OCI-LY7 (cell line): ENCODE measurements at regions not wholly inside any gene's neighbourhood (a gene's known extent, or its start where the extent isn't known, plus 50 kb on each side); places are given as distances from the start of the nearest gene placed in this dataset.

Source experiments
- BruUV-seq: library from RNA; stranded (reverse); fragments of 400-500 nt; replicated peaks from 2 replicates; lab custom pipeline; 2021; lab: Mats Ljungman, UMichigan
- CTCF ChIA-PET: fragments of 300-600 bp; sonication (Branson Sonifier 250); formaldehyde crosslinking; loops from one replicate; lab custom pipeline; 2022; ENCODE audit warnings: antibody characterized with exemption; ENCODE audit not compliant: unreplicated experiment; lab: Charles Lee
- POLR2A ChIA-PET: fragments of 300-600 bp; sonication (Branson Sonifier 250); formaldehyde crosslinking; loops from one replicate; lab custom pipeline; 2022; ENCODE audit warnings: antibody characterized with exemption; lab: Charles Lee
- DNase-seq: peaks from one replicate; pipeline ENCODE4 v3.0.0-alpha.2; 2015; ENCODE audit warnings: low spot score
- H2AFZ ChIP-seq: fragments of 200-600 bp; sonication (generic), shearing (Covaris generic); 2 replicates; pipeline ENCODE4 v1.6.1; 2014; ENCODE audit warnings: mild to moderate bottlenecking, antibody characterized with exemption, low read length, moderate library complexity
- H3K27ac ChIP-seq: fragments of 200-600 bp; sonication (generic); 2 replicates; pipeline ENCODE4 v1.5.1; 2014; ENCODE audit warnings: mixed run types, low read depth, mild to moderate bottlenecking, moderate library complexity, low read length, inconsistent platforms; ENCODE audit not compliant: poor library complexity, severe bottlenecking
- H3K36me3 ChIP-seq: fragments of 200-600 bp; sonication (generic); 2 replicates; pipeline ENCODE4 v1.6.1; 2014; ENCODE audit warnings: mild to moderate bottlenecking, antibody characterized with exemption, low read length, moderate library complexity, mixed read lengths; ENCODE audit not compliant: insufficient read depth
- H3K4me1 ChIP-seq: fragments of 200-600 bp; sonication (generic); 2 replicates; pipeline ENCODE4 v1.5.1; 2014; ENCODE audit warnings: mild to moderate bottlenecking, low read length; ENCODE audit not compliant: insufficient read depth, poor library complexity, severe bottlenecking
- H3K4me2 ChIP-seq: fragments of 200-600 bp; sonication (generic); 2 replicates; pipeline ENCODE4 v1.6.1; 2014; ENCODE audit warnings: mild to moderate bottlenecking, low read length
- H3K4me3 ChIP-seq: fragments of 200-600 bp; sonication (generic); 2 replicates; pipeline ENCODE4 v1.5.1; 2014; ENCODE audit warnings: mild to moderate bottlenecking, low read depth, low read length; ENCODE audit not compliant: poor library complexity, severe bottlenecking
- H3K79me2 ChIP-seq: fragments of 200-600 bp; sonication (generic); 2 replicates; pipeline ENCODE4 v1.6.1; 2016; ENCODE audit warnings: low read depth, mild to moderate bottlenecking, low read length, moderate library complexity, mixed read lengths; ENCODE audit not compliant: insufficient read depth
- H3K9me2 ChIP-seq: fragments of 200-600 bp; sonication (generic); 2 replicates; pipeline ENCODE4 v1.6.1; 2016; ENCODE audit warnings: mild to moderate bottlenecking, low read length, mixed read lengths; ENCODE audit not compliant: insufficient read depth
- H3K9me3 ChIP-seq: fragments of 200-600 bp; sonication (generic); 2 replicates; pipeline ENCODE4 v1.6.1; 2014; ENCODE audit warnings: mild to moderate bottlenecking, mixed run types, low read length, mixed read lengths
- H4K20me1 ChIP-seq: fragments of 200-600 bp; sonication (generic); 2 replicates; pipeline ENCODE4 v1.6.1; 2014; ENCODE audit warnings: mild to moderate bottlenecking, antibody characterized with exemption, low read length, moderate library complexity, mixed read lengths; ENCODE audit not compliant: insufficient read depth
- EZH2phosphoT487 ChIP-seq: fragments of 200-600 bp; sonication (generic); IDR thresholded peaks from 2 replicates; pipeline ENCODE4 v1.6.1; 2018; ENCODE audit warnings: low read depth, borderline replicate concordance, mild to moderate bottlenecking, mixed run types, antibody characterized with exemption, low read length, moderate library complexity, mixed read lengths
- intact Hi-C: fragments of 100-400 bp; cut with micrococcal nuclease; formaldehyde crosslinking; loops from one replicate; pipeline ENCODE4 v1.10.0; 2022; ENCODE audit not compliant: unreplicated experiment
- TF ChIP-seq, protein P1 (sequence below): fragments of 200-600 bp; sonication (generic); conservative IDR thresholded peaks from 2 replicates; pipeline ENCODE4 v1.5.1; 2014; ENCODE audit warnings: mild to moderate bottlenecking, antibody characterized with exemption, low read length, moderate library complexity, mixed read lengths

- intact Hi-C loops, result no loop called here
- POLR2A ChIA-PET, result interaction anchor here (0.6 kb wide), 1 partner anchor 575 kb away, joined by 3 read pairs; no protein-coding TSS in a partner anchor
- TF ChIP-seq EZH2phosphoT487, result no peak
- TF ChIP-seq, protein P1, sequence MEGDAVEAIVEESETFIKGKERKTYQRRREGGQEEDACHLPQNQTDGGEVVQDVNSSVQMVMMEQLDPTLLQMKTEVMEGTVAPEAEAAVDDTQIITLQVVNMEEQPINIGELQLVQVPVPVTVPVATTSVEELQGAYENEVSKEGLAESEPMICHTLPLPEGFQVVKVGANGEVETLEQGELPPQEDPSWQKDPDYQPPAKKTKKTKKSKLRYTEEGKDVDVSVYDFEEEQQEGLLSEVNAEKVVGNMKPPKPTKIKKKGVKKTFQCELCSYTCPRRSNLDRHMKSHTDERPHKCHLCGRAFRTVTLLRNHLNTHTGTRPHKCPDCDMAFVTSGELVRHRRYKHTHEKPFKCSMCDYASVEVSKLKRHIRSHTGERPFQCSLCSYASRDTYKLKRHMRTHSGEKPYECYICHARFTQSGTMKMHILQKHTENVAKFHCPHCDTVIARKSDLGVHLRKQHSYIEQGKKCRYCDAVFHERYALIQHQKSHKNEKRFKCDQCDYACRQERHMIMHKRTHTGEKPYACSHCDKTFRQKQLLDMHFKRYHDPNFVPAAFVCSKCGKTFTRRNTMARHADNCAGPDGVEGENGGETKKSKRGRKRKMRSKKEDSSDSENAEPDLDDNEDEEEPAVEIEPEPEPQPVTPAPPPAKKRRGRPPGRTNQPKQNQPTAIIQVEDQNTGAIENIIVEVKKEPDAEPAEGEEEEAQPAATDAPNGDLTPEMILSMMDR, result no peak
Observed at GRCh38 chr6:139812939-139813338, 438.5 kb upstream of the CITED2 start.

DNA sequence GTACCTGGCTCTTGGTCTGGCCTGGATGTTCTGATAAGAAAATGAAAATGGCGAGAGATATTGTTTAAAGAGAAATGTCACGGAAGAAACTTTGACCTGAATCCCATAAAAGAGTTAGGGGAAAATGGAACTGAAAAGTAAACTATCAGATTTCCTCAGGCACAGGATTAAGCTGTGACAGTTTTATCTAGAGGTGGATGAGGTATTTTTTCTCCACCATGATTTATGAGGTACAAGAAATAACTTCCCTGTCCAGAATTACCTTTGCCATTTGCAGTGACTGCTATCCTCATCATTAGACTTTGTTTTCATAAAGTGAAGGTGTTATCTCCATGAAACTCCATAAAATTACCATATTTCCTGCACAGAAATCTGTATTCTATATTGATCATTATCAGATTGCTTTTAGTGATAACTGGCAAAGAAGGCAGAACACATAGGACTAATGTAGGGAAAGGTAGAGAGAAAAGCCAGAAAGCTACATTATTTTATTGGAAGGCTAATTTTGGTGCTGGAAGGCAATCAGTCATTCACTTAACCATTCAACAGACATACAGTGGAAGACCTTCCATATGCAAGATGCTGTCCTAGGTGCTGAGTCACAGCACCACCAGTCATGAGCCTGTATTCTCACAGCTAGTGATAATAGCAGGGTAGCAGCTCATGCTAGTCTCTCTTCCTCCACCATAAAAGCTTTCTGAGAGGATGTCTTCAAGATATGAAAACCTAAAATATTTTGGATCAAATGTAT, 427.3 kb upstream of the CITED2 start:
- DNase-seq, result no peak
- no peaks in the 10 kb centered on the region for H3K36me3 ChIP-seq
- H3K4me3 ChIP-seq, result no peak overlapping the region
- H3K4me2 ChIP-seq, result no peak overlapping the region
- intact Hi-C loops, result no loop called here
- H3K4me1 ChIP-seq, result no peaks in the 10 kb centered on the region
- H2AFZ ChIP-seq, result no peak overlapping the region
- H3K9me2 ChIP-seq, result no peaks in the 10 kb centered on the region
- H4K20me1 ChIP-seq, result no peaks in the 10 kb centered on the region
- no peak overlapping the region for H3K27ac ChIP-seq
- POLR2A ChIA-PET, result interaction anchor here (1.5 kb wide), 1 partner anchor 16 kb away, joined by 3 read pairs; no protein-coding TSS in a partner anchor
- no TSS peak for BruUV-seq
- CTCF ChIA-PET, result no interaction called here
- TF ChIP-seq, protein P1, result no peak
- TF ChIP-seq EZH2phosphoT487, result no peak
- H3K9me3 ChIP-seq, result no peaks in the 10 kb centered on the region
- no peaks in the 10 kb centered on the region for H3K79me2 ChIP-seq

More at GRCh38 chr6:139812939-139813338, 438.5 kb upstream of the CITED2 start:
- no peak overlapping the region for H3K27ac ChIP-seq
- no peaks in the 10 kb centered on the region for H3K4me1 ChIP-seq
- no peaks in the 10 kb centered on the region for H3K9me2 ChIP-seq
- H3K9me3 ChIP-seq, result no peaks in the 10 kb centered on the region
- H3K36me3 ChIP-seq, result no peaks in the 10 kb centered on the region
- H3K4me2 ChIP-seq, result no peak overlapping the region
- H4K20me1 ChIP-seq, result no peaks in the 10 kb centered on the region
- no peak for DNase-seq
- no peaks in the 10 kb centered on the region for H3K79me2 ChIP-seq
- no peak overlapping the region for H3K4me3 ChIP-seq
- no TSS peak for BruUV-seq
- CTCF ChIA-PET, result no interaction called here
- H2AFZ ChIP-seq, result no peak overlapping the region

- ChIA-PET POLR2A (interaction anchor here (1.5 kb wide), 1 partner anchor 17 kb away, joined by 3 read pairs; no protein-coding TSS in a partner anchor), CTCF (no interaction called here)
- TF ChIP-seq, protein P1, result no peak
- no peak for TF ChIP-seq EZH2phosphoT487
- Histone ChIP-seq H3K9me2 (no peaks in the 10 kb centered on the region), H4K20me1 (no peaks in the 10 kb centered on the region), H3K4me2 (no peak overlapping the region), H3K4me1 (no peaks in the 10 kb centered on the region), H3K79me2 (no peaks in the 10 kb centered on the region), H2AFZ (no peak overlapping the region), H3K9me3 (no peaks in the 10 kb centered on the region), H3K4me3 (no peak overlapping the region), H3K36me3 (no peaks in the 10 kb centered on the region), H3K27ac (no peak overlapping the region)
- no peak for DNase-seq
- BruUV-seq, result no TSS peak
- intact Hi-C loops, result no loop called here
Observed at GRCh38 chr6:139800837-139801236, 426.4 kb upstream of the CITED2 start.
